OCI-LY7 (cell line): ENCODE measurements at regions not wholly inside any gene's neighbourhood (a gene's known extent, or its start where the extent isn't known, plus 50 kb on each side); places are given as distances from the start of the nearest gene placed in this dataset.

Experiments
- BruUV-seq: library from RNA; stranded (reverse); fragments of 400-500 nt; replicated peaks from 2 replicates; lab custom pipeline; 2021; lab: Mats Ljungman, UMichigan
- CTCF ChIA-PET: fragments of 300-600 bp; sonication (Branson Sonifier 250); formaldehyde crosslinking; loops from one replicate; lab custom pipeline; 2022; ENCODE audit warnings: antibody characterized with exemption; ENCODE audit not compliant: unreplicated experiment; lab: Charles Lee
- POLR2A ChIA-PET: fragments of 300-600 bp; sonication (Branson Sonifier 250); formaldehyde crosslinking; loops from one replicate; lab custom pipeline; 2022; ENCODE audit warnings: antibody characterized with exemption; lab: Charles Lee
- DNase-seq: peaks from one replicate; pipeline ENCODE4 v3.0.0-alpha.2; 2015; ENCODE audit warnings: low spot score
- H2AFZ ChIP-seq: fragments of 200-600 bp; sonication (generic), shearing (Covaris generic); 2 replicates; pipeline ENCODE4 v1.6.1; 2014; ENCODE audit warnings: mild to moderate bottlenecking, antibody characterized with exemption, low read length, moderate library complexity
- H3K27ac ChIP-seq: fragments of 200-600 bp; sonication (generic); 2 replicates; pipeline ENCODE4 v1.5.1; 2014; ENCODE audit warnings: mixed run types, low read depth, mild to moderate bottlenecking, moderate library complexity, low read length, inconsistent platforms; ENCODE audit not compliant: poor library complexity, severe bottlenecking
- H3K36me3 ChIP-seq: fragments of 200-600 bp; sonication (generic); 2 replicates; pipeline ENCODE4 v1.6.1; 2014; ENCODE audit warnings: mild to moderate bottlenecking, antibody characterized with exemption, low read length, moderate library complexity, mixed read lengths; ENCODE audit not compliant: insufficient read depth
- H3K4me1 ChIP-seq: fragments of 200-600 bp; sonication (generic); 2 replicates; pipeline ENCODE4 v1.5.1; 2014; ENCODE audit warnings: mild to moderate bottlenecking, low read length; ENCODE audit not compliant: insufficient read depth, poor library complexity, severe bottlenecking
- H3K4me2 ChIP-seq: fragments of 200-600 bp; sonication (generic); 2 replicates; pipeline ENCODE4 v1.6.1; 2014; ENCODE audit warnings: mild to moderate bottlenecking, low read length
- H3K4me3 ChIP-seq: fragments of 200-600 bp; sonication (generic); 2 replicates; pipeline ENCODE4 v1.5.1; 2014; ENCODE audit warnings: mild to moderate bottlenecking, low read depth, low read length; ENCODE audit not compliant: poor library complexity, severe bottlenecking
- H3K79me2 ChIP-seq: fragments of 200-600 bp; sonication (generic); 2 replicates; pipeline ENCODE4 v1.6.1; 2016; ENCODE audit warnings: low read depth, mild to moderate bottlenecking, low read length, moderate library complexity, mixed read lengths; ENCODE audit not compliant: insufficient read depth
- H3K9me2 ChIP-seq: fragments of 200-600 bp; sonication (generic); 2 replicates; pipeline ENCODE4 v1.6.1; 2016; ENCODE audit warnings: mild to moderate bottlenecking, low read length, mixed read lengths; ENCODE audit not compliant: insufficient read depth
- H3K9me3 ChIP-seq: fragments of 200-600 bp; sonication (generic); 2 replicates; pipeline ENCODE4 v1.6.1; 2014; ENCODE audit warnings: mild to moderate bottlenecking, mixed run types, low read length, mixed read lengths
- H4K20me1 ChIP-seq: fragments of 200-600 bp; sonication (generic); 2 replicates; pipeline ENCODE4 v1.6.1; 2014; ENCODE audit warnings: mild to moderate bottlenecking, antibody characterized with exemption, low read length, moderate library complexity, mixed read lengths; ENCODE audit not compliant: insufficient read depth
- CTCF ChIP-seq: fragments of 200-600 bp; sonication (generic); conservative IDR thresholded peaks from 2 replicates; pipeline ENCODE4 v1.5.1; 2014; ENCODE audit warnings: mild to moderate bottlenecking, antibody characterized with exemption, low read length, moderate library complexity, mixed read lengths
- EZH2phosphoT487 ChIP-seq: fragments of 200-600 bp; sonication (generic); IDR thresholded peaks from 2 replicates; pipeline ENCODE4 v1.6.1; 2018; ENCODE audit warnings: low read depth, borderline replicate concordance, mild to moderate bottlenecking, mixed run types, antibody characterized with exemption, low read length, moderate library complexity, mixed read lengths
- intact Hi-C: fragments of 100-400 bp; cut with micrococcal nuclease; formaldehyde crosslinking; loops from one replicate; pipeline ENCODE4 v1.10.0; 2022; ENCODE audit not compliant: unreplicated experiment

GRCh38 chr2:239769554-239770245 is 255.4 kb downstream of the NDUFA10 start:
- no peak overlapping the region for H3K4me3 ChIP-seq
- ChIA-PET CTCF (no interaction called here), POLR2A (no interaction called here)
- BruUV-seq: no TSS peak
- no peaks in the 10 kb centered on the region for H3K79me2 ChIP-seq
- no peak overlapping the region for H3K4me2 ChIP-seq
- intact Hi-C loops: no loop called here
- H3K4me1 ChIP-seq: no peaks in the 10 kb centered on the region
- TF ChIP-seq CTCF: no peak
- TF ChIP-seq EZH2phosphoT487: no peak
- H4K20me1 ChIP-seq: no peaks in the 10 kb centered on the region
- H3K36me3 ChIP-seq: no peaks in the 10 kb centered on the region
- no peak for DNase-seq
- H3K27ac ChIP-seq: no peak overlapping the region
- peaks cover 4% of the 10 kb centered on the region; the same call in 1 of the 2 replicates for H3K9me3 ChIP-seq
- H2AFZ ChIP-seq: no peak overlapping the region
- H3K9me2 ChIP-seq: no peaks in the 10 kb centered on the region

- no peaks in the 10 kb centered on the region for H3K4me1 ChIP-seq
- H2AFZ ChIP-seq: no peak overlapping the region
- no peak overlapping the region for H3K27ac ChIP-seq
- no peak overlapping the region for H3K4me3 ChIP-seq
- H3K9me3 ChIP-seq: peaks cover 4% of the 10 kb centered on the region; the same call in 1 of the 2 replicates
- no peak for DNase-seq
- POLR2A ChIA-PET: no interaction called here
- BruUV-seq: no TSS peak
- no peaks in the 10 kb centered on the region for H3K9me2 ChIP-seq
- CTCF ChIA-PET: no interaction called here
- no peaks in the 10 kb centered on the region for H3K36me3 ChIP-seq
- no peak overlapping the region for H3K4me2 ChIP-seq
- H4K20me1 ChIP-seq: no peaks in the 10 kb centered on the region
- TF ChIP-seq EZH2phosphoT487: no peak
- no peak for TF ChIP-seq CTCF
- intact Hi-C loops: no loop called here
- H3K79me2 ChIP-seq: no peaks in the 10 kb centered on the region
These were observed 256.1 kb downstream of the NDUFA10 start for GRCh38 chr2:239768907-239769553.
